ENCODE measurements at regions not wholly inside any gene's neighbourhood (a gene's known extent, or its start where the extent isn't known, plus 50 kb on each side); places are given as distances from the start of the nearest gene placed in this dataset.

GRCh38 chr2:108067820-108068405 lies 81.6 kb downstream of the SLC5A7 start:
- no peaks in the 10 kb centered on the region for H3K79me2 ChIP-seq (ENCODE audit: low read depth)
- Mint-ChIP-seq H3K4me3 (no peak overlapping the region), H3K9me3 (no peaks in the 10 kb centered on the region), H3K4me1 (peaks cover under 1% of the 10 kb centered on the region), H3K36me3 (no peaks in the 10 kb centered on the region), H3K27ac (no peak overlapping the region), H3K27me3 (ENCODE audit: insufficient read depth, low read depth) (no peaks in the 10 kb centered on the region)
- H3K36me3 ChIP-seq, result no peaks in the 10 kb centered on the region
- H3K9ac ChIP-seq, result no peak overlapping the region
- no peaks in the 10 kb centered on the region for H3K27me3 ChIP-seq
- H3K4me3 ChIP-seq, result no peak overlapping the region
- no peak overlapping the region for H3K27ac ChIP-seq
- no peak for DNase-seq (ENCODE audit: low spot score)
- no peak overlapping the region for H3K4me2 ChIP-seq
- no peaks in the 10 kb centered on the region for H3F3A ChIP-seq (ENCODE audit: low read depth)
- TF ChIP-seq EZH2 (IDR thresholded peaks at IDR 0.05) (no peak), EZH2phosphoT487 (IDR thresholded peaks at IDR 0.05) (no peak), CTCF (IDR thresholded peaks at IDR 0.05) (no peak)
- no peaks in the 10 kb centered on the region for H3K9me3 ChIP-seq (ENCODE audit: low read depth)
- H4K20me1 ChIP-seq (ENCODE audit: low read depth), result no peaks in the 10 kb centered on the region
- H2AFZ ChIP-seq (replicated peaks), result no peak overlapping the region
- no peaks in the 10 kb centered on the region for H3K4me1 ChIP-seq

- TF ChIP-seq EZH2phosphoT487 (IDR thresholded peaks at IDR 0.05), result no peak
- TF ChIP-seq CTCF (IDR thresholded peaks at IDR 0.05), result peak; percentile 37
- TF ChIP-seq EZH2 (IDR thresholded peaks at IDR 0.05), result no peak
- no peak for DNase-seq (ENCODE audit: low spot score)
- H3K9ac ChIP-seq, result no peak overlapping the region
- no peaks in the 10 kb centered on the region for H3K79me2 ChIP-seq (ENCODE audit: low read depth)
- H3K27ac ChIP-seq, result no peak overlapping the region
- H3K27me3 Mint-ChIP-seq (ENCODE audit: insufficient read depth, low read depth), result no peaks in the 10 kb centered on the region
- no peaks in the 10 kb centered on the region for H3K4me1 ChIP-seq
- peaks cover 6% of the 10 kb centered on the region for H3K4me1 Mint-ChIP-seq
- H3K36me3 ChIP-seq, result no peaks in the 10 kb centered on the region
- no peak overlapping the region for H3K27ac Mint-ChIP-seq
- no peaks in the 10 kb centered on the region for H3K27me3 ChIP-seq
- H3K4me2 ChIP-seq, result no peak overlapping the region
- no peaks in the 10 kb centered on the region for H3K9me3 Mint-ChIP-seq
- no peaks in the 10 kb centered on the region for H3K36me3 Mint-ChIP-seq
- H3K9me3 ChIP-seq (ENCODE audit: low read depth), result no peaks in the 10 kb centered on the region
- no peaks in the 10 kb centered on the region for H3F3A ChIP-seq (ENCODE audit: low read depth)
- H3K4me3 ChIP-seq, result no peak overlapping the region
- no peak overlapping the region for H3K4me3 Mint-ChIP-seq
- H2AFZ ChIP-seq (replicated peaks), result no peak overlapping the region
- no peaks in the 10 kb centered on the region for H4K20me1 ChIP-seq (ENCODE audit: low read depth)
Observed at GRCh38 chr2:108069515-108070310, 83.4 kb downstream of the SLC5A7 start.

- Mint-ChIP-seq H3K9me3 (no peaks in the 10 kb centered on the region), H3K4me3 (no peak overlapping the region), H3K27ac (no peak overlapping the region), H3K27me3 (ENCODE audit: insufficient read depth, low read depth) (no peaks in the 10 kb centered on the region), H3K36me3 (no peaks in the 10 kb centered on the region), H3K4me1 (peaks cover 13% of the 10 kb centered on the region)
- no peak overlapping the region for H3K4me2 ChIP-seq
- H3K27ac ChIP-seq, result no peak overlapping the region
- H3K9ac ChIP-seq, result no peak overlapping the region
- H3K4me1 ChIP-seq, result no peaks in the 10 kb centered on the region
- no peak overlapping the region for H3K4me3 ChIP-seq
- DNase-seq (ENCODE audit: low spot score), result no peak
- H2AFZ ChIP-seq (replicated peaks), result no peak overlapping the region
- H3F3A ChIP-seq (ENCODE audit: low read depth), result no peaks in the 10 kb centered on the region
- TF ChIP-seq EZH2phosphoT487 (IDR thresholded peaks at IDR 0.05), result no peak
- no peak for TF ChIP-seq EZH2 (IDR thresholded peaks at IDR 0.05)
- TF ChIP-seq CTCF (IDR thresholded peaks at IDR 0.05), result no peak
- no peaks in the 10 kb centered on the region for H4K20me1 ChIP-seq (ENCODE audit: low read depth)
- H3K9me3 ChIP-seq (ENCODE audit: low read depth), result no peaks in the 10 kb centered on the region
- no peaks in the 10 kb centered on the region for H3K27me3 ChIP-seq
- H3K36me3 ChIP-seq, result no peaks in the 10 kb centered on the region
- H3K79me2 ChIP-seq (ENCODE audit: low read depth), result no peaks in the 10 kb centered on the region
Observed at GRCh38 chr2:108073415-108074072, 87.2 kb downstream of the SLC5A7 start.

Data from neural progenitor cell (in vitro differentiated cells).